Transverse colon (tissue), 4 donors: ENCODE measurements at regions not wholly inside any gene's neighbourhood (a gene's known extent, or its start where the extent isn't known, plus 50 kb on each side); places are given as distances from the start of the nearest gene placed in this dataset.

Source experiments
- CTCF ChIP-seq, 5 experiments: fragments of 200-600 bp in 3 of 5; fragments of 450-650 bp in 2 of 5; sonication (generic) in 3 of 5; IDR thresholded peaks; 1 replicate in 2 of 5; 2 replicates in 3 of 5; pipeline ENCODE4 v1.5.1; 2016 to 2017; ENCODE audit warnings: antibody characterized with exemption in 5 of 5, inconsistent platforms in 3 of 5, mild to moderate bottlenecking in 2 of 5, moderate library complexity in 1 of 5
- POLR2A ChIP-seq: fragments of 450-650 bp; IDR thresholded peaks from one replicate; pipeline ENCODE4 v1.6.1; 2016; ENCODE audit warnings: antibody characterized with exemption, mild to moderate bottlenecking, moderate library complexity
- POLR2AphosphoS5 ChIP-seq, 3 donors: sonication (generic); formaldehyde crosslinking; IDR thresholded peaks; one replicate each; pipeline ENCODE4 v1.6.1; 2016; ENCODE audit warnings: antibody characterized with exemption in 3 of 3

GRCh38 chr18:75936862-75937261, 509.4 kb upstream of the SMIM21 start:
- TF ChIP-seq CTCF (IDR thresholded peaks at IDR 0.05) (no peak), POLR2A (no peak), POLR2AphosphoS5 (IDR thresholded peaks at IDR 0.05) (no peak)
